ENCODE measurements at regions not wholly inside any gene's neighbourhood (a gene's known extent, or its start where the extent isn't known, plus 50 kb on each side); places are given as distances from the start of the nearest gene placed in this dataset.

GRCh38 chr18:33934258-33934657 lies 290.5 kb downstream of the NOL4 start:
- H3K4me3 ChIP-seq (ENCODE audit: low read depth, low read length), result no peak overlapping the region
- no peaks in the 10 kb centered on the region for H3K9me3 ChIP-seq (ENCODE audit: control insufficient read depth, insufficient read depth, low read length)
- no peaks in the 10 kb centered on the region for H3K27me3 ChIP-seq (ENCODE audit: control insufficient read depth, insufficient read depth, low read length)
- DNase-seq (ENCODE audit: low read depth, low spot score), result no peak
- ChIA-PET POLR2A (no interaction called here), CTCF (no interaction called here)
- H3K27ac ChIP-seq (ENCODE audit: low read depth, low read length), result no peak overlapping the region
- no peak for TF ChIP-seq CTCF (IDR thresholded peaks at IDR 0.05; ENCODE audit: low read depth, low read length)

- TF ChIP-seq CTCF (IDR thresholded peaks at IDR 0.05; ENCODE audit: low read depth, low read length), result no peak
- ChIA-PET CTCF (no interaction called here), POLR2A (no interaction called here)
- no peak for DNase-seq (ENCODE audit: low read depth, low spot score)
- Histone ChIP-seq H3K4me3 (ENCODE audit: low read depth, low read length) (no peak overlapping the region), H3K27me3 (ENCODE audit: control insufficient read depth, insufficient read depth, low read length) (no peaks in the 10 kb centered on the region), H3K9me3 (ENCODE audit: control insufficient read depth, insufficient read depth, low read length) (no peaks in the 10 kb centered on the region), H3K27ac (ENCODE audit: low read depth, low read length) (no peak overlapping the region)
Observed at GRCh38 chr18:33928231-33928630, 296.5 kb downstream of the NOL4 start.

GRCh38 chr18:33924576-33924975 lies 300.1 kb downstream of the NOL4 start:
- Histone ChIP-seq H3K9me3 (ENCODE audit: control insufficient read depth, insufficient read depth, low read length) (no peaks in the 10 kb centered on the region), H3K27me3 (ENCODE audit: control insufficient read depth, insufficient read depth, low read length) (no peaks in the 10 kb centered on the region), H3K27ac (ENCODE audit: low read depth, low read length) (no peak overlapping the region), H3K4me3 (ENCODE audit: low read depth, low read length) (no peak overlapping the region)
- ChIA-PET CTCF (no interaction called here), POLR2A (no interaction called here)
- TF ChIP-seq CTCF (IDR thresholded peaks at IDR 0.05; ENCODE audit: low read depth, low read length), result no peak
- no peak for DNase-seq (ENCODE audit: low read depth, low spot score)

GRCh38 chr18:33923980-33924379 lies 300.7 kb downstream of the NOL4 start:
- ChIA-PET CTCF (no interaction called here), POLR2A (no interaction called here)
- TF ChIP-seq CTCF (IDR thresholded peaks at IDR 0.05; ENCODE audit: low read depth, low read length), result no peak

GRCh38 chr18:33918571-33918970 lies 306.1 kb downstream of the NOL4 start:
- H3K9me3 ChIP-seq (ENCODE audit: control insufficient read depth, insufficient read depth, low read length), result 0 out of 2 replicates have a peak, but pooled peaks cover 3% of the 10 kb centered on the region
- no peak for DNase-seq (ENCODE audit: low read depth, low spot score)
- ChIA-PET CTCF (no interaction called here), POLR2A (no interaction called here)
- no peak overlapping the region for H3K27ac ChIP-seq (ENCODE audit: low read depth, low read length)
- H3K4me3 ChIP-seq (ENCODE audit: low read depth, low read length), result no peak overlapping the region
- no peak for TF ChIP-seq CTCF (IDR thresholded peaks at IDR 0.05; ENCODE audit: low read depth, low read length)
- H3K27me3 ChIP-seq (ENCODE audit: control insufficient read depth, insufficient read depth, low read length), result no peaks in the 10 kb centered on the region

More at GRCh38 chr18:33923980-33924379, 300.7 kb downstream of the NOL4 start:
- no peak for DNase-seq (ENCODE audit: low read depth, low spot score)
- H3K27me3 ChIP-seq (ENCODE audit: control insufficient read depth, insufficient read depth, low read length), result no peaks in the 10 kb centered on the region
- no peaks in the 10 kb centered on the region for H3K9me3 ChIP-seq (ENCODE audit: control insufficient read depth, insufficient read depth, low read length)
- H3K27ac ChIP-seq (ENCODE audit: low read depth, low read length), result no peak overlapping the region
- no peak overlapping the region for H3K4me3 ChIP-seq (ENCODE audit: low read depth, low read length)

Measured in AG04450 (cell line).